ENCODE measurements at regions not wholly inside any gene's neighbourhood (a gene's known extent, or its start where the extent isn't known, plus 50 kb on each side); places are given as distances from the start of the nearest gene placed in this dataset.

DNA sequence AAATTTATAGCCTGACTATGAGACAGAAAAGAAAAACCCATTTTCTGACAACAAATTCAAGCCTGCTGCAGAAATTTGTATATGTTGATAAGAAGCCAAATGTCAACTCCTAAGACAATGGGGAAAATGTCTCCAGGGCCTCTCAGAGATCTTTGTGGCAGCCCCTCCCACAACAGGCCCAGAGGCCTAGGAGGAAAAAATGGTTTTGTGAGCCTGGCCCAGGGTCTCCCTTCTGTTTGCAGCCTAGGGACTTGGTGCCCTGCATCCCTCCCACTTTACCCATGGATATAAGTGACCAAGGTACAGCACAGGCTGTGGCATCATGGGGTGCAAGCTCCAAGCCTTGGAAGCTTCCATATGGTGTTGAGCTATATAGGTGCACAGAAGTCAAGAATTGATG, 740.2 kb downstream of the SEMA5A start:
- no peak for TF ChIP-seq SP2 (IDR thresholded peaks at IDR 0.05; ENCODE audit: low read length)
- TF ChIP-seq BACH1 (IDR thresholded peaks at IDR 0.05; ENCODE audit: low read length): no peak
- TF ChIP-seq MAFK (IDR thresholded peaks at IDR 0.05; ENCODE audit: low read depth, low read length): no peak
- TF ChIP-seq E2F6 (IDR thresholded peaks at IDR 0.05): no peak
- no peak for TF ChIP-seq RAD21 (IDR thresholded peaks at IDR 0.05 in 1 of 2, conservative IDR thresholded peaks at IDR 0.05 in 1 of 2; ENCODE audit: low read depth in 2 of 2, low read length in 2 of 2)
- TF ChIP-seq POLR2A (IDR thresholded peaks at IDR 0.05; ENCODE audit: control extremely low read depth in 1 of 2, low read depth in 2 of 2, low read length in 2 of 2): no peak
- no peak for TF ChIP-seq BRCA1 (IDR thresholded peaks at IDR 0.05; ENCODE audit: low read depth, low read length)
- no peak for TF ChIP-seq JUN (IDR thresholded peaks at IDR 0.05; ENCODE audit: low read depth, low read length)
- no peak for TF ChIP-seq HDAC2 (IDR thresholded peaks at IDR 0.05; ENCODE audit: borderline replicate concordance in 1 of 2, low read depth in 2 of 2, low read length in 2 of 2)
- TF ChIP-seq CHD2 (IDR thresholded peaks at IDR 0.05; ENCODE audit: low read length): no peak
- no peak for TF ChIP-seq CREB1 (IDR thresholded peaks at IDR 0.05)
- no peak for TF ChIP-seq EZH2 (IDR thresholded peaks at IDR 0.05; ENCODE audit: low read depth, low read length, severe bottlenecking)
- no peak for TF ChIP-seq CTBP2 (IDR thresholded peaks at IDR 0.05; ENCODE audit: borderline replicate concordance, insufficient read depth, insufficient read length, low read length)
- DNase-seq (ENCODE audit: low read depth in 1 of 2, low spot score in 2 of 2): no peak
- Histone ChIP-seq H2AK5ac (ENCODE audit: low read depth, low read length) (no peak overlapping the region), H3K18ac (ENCODE audit: extremely low read depth, low read length) (no peak overlapping the region), H3K27ac (ENCODE audit: low read depth, low read length) (no peak overlapping the region), H3K23ac (ENCODE audit: insufficient read length) (no peak overlapping the region), H3K79me2 (ENCODE audit: control insufficient read depth in 1 of 2, insufficient read depth in 2 of 2, low read length in 2 of 2) (no peaks in the 10 kb centered on the region), H4K91ac (replicated peaks; ENCODE audit: insufficient read length, low read length) (no peak overlapping the region), H3K23me2 (ENCODE audit: low read depth, low read length) (no peaks in the 10 kb centered on the region), H2BK12ac (ENCODE audit: low read depth, low read length) (no peak overlapping the region), H2BK15ac (ENCODE audit: low read length) (no peak overlapping the region), H3K14ac (ENCODE audit: insufficient read length) (no peak overlapping the region), H3K9ac (replicated peaks in 1 of 4; ENCODE audit: extremely low read depth in 1 of 4, low read depth in 3 of 4, low read length in 3 of 4) (no peak overlapping the region), H2BK120ac (replicated peaks; ENCODE audit: low read depth, low read length) (no peak overlapping the region), H2BK20ac (ENCODE audit: low read length) (no peak overlapping the region), H3K9me3 (ENCODE audit: insufficient read depth in 2 of 2, low read depth in 1 of 2, low read length in 1 of 2) (peaks cover 14 to 16% of the 10 kb centered on the region in 2 experiments), H3K4ac (replicated peaks; ENCODE audit: insufficient read length, low read depth, low read length) (no peak overlapping the region), H2BK5ac (ENCODE audit: low read depth, low read length) (no peak overlapping the region), H4K5ac (ENCODE audit: insufficient read length, low read depth, low read length) (no peak overlapping the region), H3K36me3 (ENCODE audit: control insufficient read depth in 2 of 4, insufficient read depth in 4 of 4, low read length in 3 of 4) (no peaks in the 10 kb centered on the region), H3K4me2 (ENCODE audit: insufficient read depth in 1 of 2, low read depth in 2 of 2, low read length in 2 of 2) (no peak overlapping the region), H4K8ac (ENCODE audit: extremely low read depth, insufficient read depth, low read length) (no peak overlapping the region), H3K4me3 (ENCODE audit: extremely low read depth in 1 of 4, insufficient read depth in 2 of 4, low read depth in 3 of 4, low read length in 4 of 4) (no peak overlapping the region), H3K56ac (replicated peaks; ENCODE audit: insufficient read length, low read depth, low read length) (no peak overlapping the region), H2AFZ (ENCODE audit: low read length) (no peak overlapping the region), H4K20me1 (replicated peaks in 1 of 2; ENCODE audit: control insufficient read depth in 1 of 2, insufficient read depth in 2 of 2, low read length in 2 of 2) (no peaks in the 10 kb centered on the region), H3K27me3 (replicated peaks in 1 of 4; ENCODE audit: control insufficient read depth in 3 of 4, extremely low read depth in 1 of 4, insufficient read depth in 3 of 4, low read length in 3 of 4) (no peaks in the 10 kb centered on the region), H3K79me1 (ENCODE audit: low read depth, low read length) (no peaks in the 10 kb centered on the region), H3K4me1 (replicated peaks in 1 of 4; ENCODE audit: control insufficient read depth in 3 of 4, insufficient read depth in 4 of 4, low read length in 3 of 4) (no peaks in the 10 kb centered on the region)
- FAIRE-seq: no peak
- CTCF ChIA-PET (ENCODE audit: partially characterized antibody): no interaction called here
- POLR2A ChIA-PET (ENCODE audit: partially characterized antibody): no interaction called here

Measured in H1 (cell line).